K562 (cell line): ENCODE measurements at regions not wholly inside any gene's neighbourhood (a gene's known extent, or its start where the extent isn't known, plus 50 kb on each side); places are given as distances from the start of the nearest gene placed in this dataset.
"Not testable (repeated sequence)": the region's sequence is repeated elsewhere in the genome, so short reads cannot be mapped to it uniquely, and the experiment has no call there.

Experiments
- ATAC-seq: fragments of 200-7000 bp; cut with Tn5 transposase; 3 replicates; pipeline ENCODE4 v1.9.1; 2020; ENCODE audit warnings: moderate library complexity
- BruUV-seq: library from RNA; stranded (reverse); fragments of 400-500 nt; replicated peaks from 2 replicates; lab custom pipeline; 2021; lab: Mats Ljungman, UMichigan
- CTCF ChIA-PET: fragments of 300-600 bp; formaldehyde crosslinking; extraction: SDS; loops from one replicate; lab custom pipeline; 2021; ENCODE audit warnings: low intra/inter-chr PET ratio; lab: Yijun Ruan, JAX
- POLR2A ChIA-PET: fragments of 300-600, 350-650 bp; sonication (Branson Sonifier 250); formaldehyde crosslinking; extraction: SDS; loops from one replicate; lab custom pipeline; 2021; ENCODE audit warnings: antibody characterized with exemption, inconsistent platforms; lab: Yijun Ruan, JAX
- DNase-seq, 4 experiments: peaks; one replicate each; pipeline versions ENCODE4 v3.0.0 to v3.0.0-alpha.2; 2011 to 2018; ENCODE audit warnings: low spot score in 3 of 4, mixed read lengths in 3 of 4; ENCODE audit errors: extremely low read depth in 1 of 4
- FAIRE-seq: peaks from 2 replicates; lab custom pipeline; 2011; peaks lifted over from hg19 to GRCh38; lab: Jason Lieb, UNC
- H2AFZ ChIP-seq: 2 replicates; pipeline ENCODE4 v1.6.0; 2011; ENCODE audit warnings: low read depth, low read length, control low read depth, inconsistent platforms
- H3K27ac ChIP-seq: fragments of 200-600 bp; 3 replicates; pipeline ENCODE4 v1.8.0; 2011; ENCODE audit warnings: low read depth, mild to moderate bottlenecking, control low read depth, inconsistent platforms, low read length, moderate library complexity, mixed read lengths; ENCODE audit errors: extremely low read depth
- H3K27me3 ChIP-seq, 2 experiments: fragments of 300-600 bp in 1 of 2; 2 replicates in 1 of 2; 3 replicates in 1 of 2; pipeline versions ENCODE4 v1.6.0 to v1.8.0; 2011; ENCODE audit warnings: inconsistent platforms in 2 of 2, low read length in 2 of 2, mild to moderate bottlenecking in 1 of 2, mixed read lengths in 1 of 2, moderate library complexity in 1 of 2; ENCODE audit not compliant: control insufficient read depth in 2 of 2, insufficient read depth in 2 of 2
- H3K36me3 ChIP-seq: fragments of 300-600 bp; 3 replicates; pipeline ENCODE4 v1.8.0; 2011; ENCODE audit warnings: mild to moderate bottlenecking, low read length, inconsistent platforms; ENCODE audit not compliant: control insufficient read depth, insufficient read depth
- H3K4me1 ChIP-seq, 2 experiments: fragments of 200-600 bp in 1 of 2; replicated peaks in 1 of 2; 2 replicates in 1 of 2; 3 replicates in 1 of 2; pipeline versions ENCODE4 v1.5.1 to v1.8.0; 2011; ENCODE audit warnings: inconsistent platforms in 2 of 2, low read length in 2 of 2, mild to moderate bottlenecking in 1 of 2, mixed read lengths in 1 of 2, moderate library complexity in 1 of 2; ENCODE audit not compliant: control insufficient read depth in 2 of 2, insufficient read depth in 2 of 2
- H3K4me2 ChIP-seq: 2 replicates; pipeline ENCODE4 v1.6.1; 2011; ENCODE audit warnings: low read length, control low read depth, inconsistent platforms, mixed read lengths; ENCODE audit not compliant: insufficient read depth
- H3K4me3 ChIP-seq: fragments of 200-600 bp; sonication (generic), shearing (Covaris generic); 2 replicates; pipeline ENCODE4 v1.5.1; 2016; ENCODE audit warnings: control low read depth, inconsistent platforms
- H3K79me2 ChIP-seq: fragments of 200-600 bp; 3 replicates; pipeline ENCODE4 v1.8.0; 2011; ENCODE audit warnings: low read length, inconsistent platforms; ENCODE audit not compliant: control insufficient read depth, insufficient read depth
- H3K9ac ChIP-seq, 2 experiments: 2 replicates each; pipeline versions ENCODE4 v1.6.0 to v1.6.1; 2011; ENCODE audit warnings: low read depth in 2 of 2, low read length in 2 of 2, control low read depth in 1 of 2, inconsistent platforms in 1 of 2, mild to moderate bottlenecking in 1 of 2, mixed read lengths in 1 of 2; ENCODE audit not compliant: insufficient read depth in 1 of 2
- H3K9me1 ChIP-seq: one replicate; pipeline ENCODE4 v1.6.0; 2011; ENCODE audit warnings: inconsistent platforms, mild to moderate bottlenecking, low read length, moderate library complexity; ENCODE audit not compliant: control insufficient read depth, insufficient read depth
- H3K9me3 ChIP-seq: replicated peaks from 2 replicates; pipeline ENCODE4 v1.5.1; 2011; ENCODE audit warnings: low read depth, low read length, inconsistent platforms; ENCODE audit not compliant: control insufficient read depth, insufficient read depth
- H4K20me1 ChIP-seq: replicated peaks from 2 replicates; pipeline ENCODE4 v1.6.1; 2011; ENCODE audit warnings: low read length, inconsistent platforms, mixed read lengths; ENCODE audit not compliant: control insufficient read depth, insufficient read depth
- WGBS: fragments of 100-300 bp; shearing (Covaris generic); methylation state at CpG from one replicate; pipeline ENCODE4 v1.1.6; 2016; ENCODE audit warnings: low coverage, mixed read lengths; ENCODE audit not compliant: insufficient coverage; ENCODE audit errors: missing lambda C conversion rate; 5-methylcytosine and 5-hydroxymethylcytosine counted together
- in situ Hi-C: fragments of 300-500 bp; cut with MboI; formaldehyde crosslinking; loops from 4 replicates; pipeline ENCODE4 v1.15.0; 2018; ENCODE audit warnings: inconsistent platforms, mixed read lengths
- intact Hi-C: fragments of 100-400 bp; cut with micrococcal nuclease; formaldehyde crosslinking; loops from 2 replicates; pipeline ENCODE4 v1.14.2; 2022
- TF ChIP-seq, protein P1 (sequence below), 3 experiments: IDR thresholded peaks in 2 of 3; conservative IDR thresholded peaks in 1 of 3; 2 replicates each; pipeline ENCODE4 v1.5.1; 2011 to 2012; ENCODE audit warnings: low read length in 3 of 3, mild to moderate bottlenecking in 3 of 3, control low read depth in 2 of 3, improper control_type of control experiment in 1 of 3, inconsistent platforms in 1 of 3, low read depth in 1 of 3, mixed read lengths in 1 of 3, moderate library complexity in 1 of 3; ENCODE audit not compliant: insufficient read depth in 2 of 3

- H4K20me1 ChIP-seq, H3K9ac ChIP-seq, H3K79me2 ChIP-seq, POLR2A ChIA-PET, H3K27ac ChIP-seq, in situ Hi-C loops, BruUV-seq, H2AFZ ChIP-seq, CTCF ChIA-PET, H3K9me1 ChIP-seq, H3K27me3 ChIP-seq, H3K4me3 ChIP-seq, H3K4me1 ChIP-seq, ATAC-seq, H3K36me3 ChIP-seq, intact Hi-C loops, H3K9me3 ChIP-seq, FAIRE-seq: not testable (repeated sequence)
- peak in 1 of 4 experiments; percentile 17 for DNase-seq
- 22% methylated on average over 20 of the region's 41 CpGs for WGBS
- H3K4me2 ChIP-seq: 0 out of 2 replicates have a peak overlapping the region, but pooled peaks have one; percentile 18
- TF ChIP-seq, protein P1, sequence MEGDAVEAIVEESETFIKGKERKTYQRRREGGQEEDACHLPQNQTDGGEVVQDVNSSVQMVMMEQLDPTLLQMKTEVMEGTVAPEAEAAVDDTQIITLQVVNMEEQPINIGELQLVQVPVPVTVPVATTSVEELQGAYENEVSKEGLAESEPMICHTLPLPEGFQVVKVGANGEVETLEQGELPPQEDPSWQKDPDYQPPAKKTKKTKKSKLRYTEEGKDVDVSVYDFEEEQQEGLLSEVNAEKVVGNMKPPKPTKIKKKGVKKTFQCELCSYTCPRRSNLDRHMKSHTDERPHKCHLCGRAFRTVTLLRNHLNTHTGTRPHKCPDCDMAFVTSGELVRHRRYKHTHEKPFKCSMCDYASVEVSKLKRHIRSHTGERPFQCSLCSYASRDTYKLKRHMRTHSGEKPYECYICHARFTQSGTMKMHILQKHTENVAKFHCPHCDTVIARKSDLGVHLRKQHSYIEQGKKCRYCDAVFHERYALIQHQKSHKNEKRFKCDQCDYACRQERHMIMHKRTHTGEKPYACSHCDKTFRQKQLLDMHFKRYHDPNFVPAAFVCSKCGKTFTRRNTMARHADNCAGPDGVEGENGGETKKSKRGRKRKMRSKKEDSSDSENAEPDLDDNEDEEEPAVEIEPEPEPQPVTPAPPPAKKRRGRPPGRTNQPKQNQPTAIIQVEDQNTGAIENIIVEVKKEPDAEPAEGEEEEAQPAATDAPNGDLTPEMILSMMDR (IDR thresholded peaks at IDR 0.05 in 2 of 3, conservative IDR thresholded peaks at IDR 0.05 in 1 of 3; ENCODE audit: insufficient read depth in 2 of 3, low read depth in 1 of 3, low read length in 3 of 3): peak; percentile 14 to 24 (median 16); a peak in 2 of 6 replicates
Observed at GRCh38 chr20:30911832-30912660, 345.4 kb upstream of the DEFB115 start.

GRCh38 chr20:30912661-30913026 lies 344.8 kb upstream of the DEFB115 start:
- in situ Hi-C loops, H3K4me2 ChIP-seq, CTCF ChIA-PET, H3K4me1 ChIP-seq, FAIRE-seq, H3K79me2 ChIP-seq, H3K9me3 ChIP-seq, intact Hi-C loops, H3K9ac ChIP-seq, H4K20me1 ChIP-seq, H3K27ac ChIP-seq, H2AFZ ChIP-seq, ATAC-seq, H3K9me1 ChIP-seq, DNase-seq, H3K27me3 ChIP-seq, BruUV-seq, H3K4me3 ChIP-seq, H3K36me3 ChIP-seq, POLR2A ChIA-PET: not testable (repeated sequence)
- WGBS: 4% methylated on average over 6 of the region's 12 CpGs

DNA sequence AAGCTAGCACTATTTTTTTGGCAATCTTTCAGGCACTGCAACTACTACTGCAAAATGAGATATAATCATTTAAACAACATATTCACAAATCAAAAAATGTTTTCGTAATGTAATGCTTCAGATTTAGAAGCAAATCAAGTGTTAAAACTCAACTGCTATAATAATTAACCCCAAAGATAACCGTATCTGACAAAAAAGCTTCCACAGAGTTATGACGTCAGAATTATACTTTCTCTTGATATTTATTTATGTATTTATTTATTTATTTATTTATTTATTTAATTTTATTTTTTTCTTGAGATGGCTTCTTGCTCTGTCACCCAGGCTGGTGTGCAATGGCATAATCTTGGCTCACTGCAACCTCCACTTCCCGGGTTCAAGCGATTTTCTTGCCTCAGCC lies 341.1 kb upstream of the DEFB115 start:
- H2AFZ ChIP-seq, CTCF ChIA-PET, in situ Hi-C loops, H3K9me3 ChIP-seq, H3K27ac ChIP-seq, POLR2A ChIA-PET, H4K20me1 ChIP-seq, H3K9me1 ChIP-seq, DNase-seq, H3K4me3 ChIP-seq, FAIRE-seq, H3K9ac ChIP-seq, H3K36me3 ChIP-seq, H3K79me2 ChIP-seq, H3K4me2 ChIP-seq, H3K4me1 ChIP-seq, BruUV-seq, ATAC-seq, intact Hi-C loops, H3K27me3 ChIP-seq: not testable (repeated sequence)
- 1% methylated on average over 4 of the region's 5 CpGs for WGBS
